ENCODE measurements at regions not wholly inside any gene's neighbourhood (a gene's known extent, or its start where the extent isn't known, plus 50 kb on each side); places are given as distances from the start of the nearest gene placed in this dataset.

DNA sequence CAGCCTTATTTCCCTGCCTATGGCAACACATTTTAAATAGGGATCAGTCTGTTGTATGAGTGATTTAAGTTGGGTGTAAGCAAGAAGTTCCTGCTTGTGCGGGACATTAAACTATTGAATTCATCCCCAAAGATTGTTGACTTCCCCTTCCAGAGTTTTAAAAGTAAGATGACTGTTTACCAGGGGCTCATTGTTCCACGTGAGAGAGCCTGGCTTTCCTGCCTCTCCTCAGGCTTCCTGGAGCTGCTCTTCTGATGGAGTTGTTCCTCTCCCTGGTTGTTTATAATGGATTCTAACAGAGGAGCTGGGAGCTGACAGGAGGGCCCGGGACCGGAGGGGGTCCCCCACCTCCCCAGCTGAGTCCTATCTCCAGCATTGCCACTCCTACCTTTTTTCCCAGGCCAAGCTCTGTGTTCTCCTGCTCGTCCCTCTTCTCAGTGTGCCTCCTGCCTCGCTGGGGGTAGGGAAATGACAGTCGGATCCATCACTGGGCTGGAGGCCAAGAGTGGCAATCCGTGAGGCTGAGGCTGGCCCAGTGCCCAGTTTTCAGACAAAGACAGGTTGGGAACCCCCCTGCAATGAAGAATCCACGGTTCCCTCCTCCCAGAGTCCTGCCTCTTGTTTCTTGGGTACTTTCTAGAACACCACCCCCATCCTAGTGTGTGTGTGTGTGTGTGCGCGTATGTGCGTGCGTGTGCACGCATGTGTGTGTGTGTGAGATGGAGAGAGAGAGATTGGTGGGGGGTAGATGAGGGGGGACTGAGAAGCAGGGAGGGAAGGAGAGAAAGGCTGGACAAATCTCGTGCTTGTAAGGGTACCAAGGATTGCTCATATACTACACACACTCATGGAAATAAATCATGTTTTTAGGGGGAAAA lies 123.7 kb upstream of the NFIB start:
- TF ChIP-seq, protein P1, sequence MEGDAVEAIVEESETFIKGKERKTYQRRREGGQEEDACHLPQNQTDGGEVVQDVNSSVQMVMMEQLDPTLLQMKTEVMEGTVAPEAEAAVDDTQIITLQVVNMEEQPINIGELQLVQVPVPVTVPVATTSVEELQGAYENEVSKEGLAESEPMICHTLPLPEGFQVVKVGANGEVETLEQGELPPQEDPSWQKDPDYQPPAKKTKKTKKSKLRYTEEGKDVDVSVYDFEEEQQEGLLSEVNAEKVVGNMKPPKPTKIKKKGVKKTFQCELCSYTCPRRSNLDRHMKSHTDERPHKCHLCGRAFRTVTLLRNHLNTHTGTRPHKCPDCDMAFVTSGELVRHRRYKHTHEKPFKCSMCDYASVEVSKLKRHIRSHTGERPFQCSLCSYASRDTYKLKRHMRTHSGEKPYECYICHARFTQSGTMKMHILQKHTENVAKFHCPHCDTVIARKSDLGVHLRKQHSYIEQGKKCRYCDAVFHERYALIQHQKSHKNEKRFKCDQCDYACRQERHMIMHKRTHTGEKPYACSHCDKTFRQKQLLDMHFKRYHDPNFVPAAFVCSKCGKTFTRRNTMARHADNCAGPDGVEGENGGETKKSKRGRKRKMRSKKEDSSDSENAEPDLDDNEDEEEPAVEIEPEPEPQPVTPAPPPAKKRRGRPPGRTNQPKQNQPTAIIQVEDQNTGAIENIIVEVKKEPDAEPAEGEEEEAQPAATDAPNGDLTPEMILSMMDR (IDR thresholded peaks at IDR 0.05; ENCODE audit: low read length) = no peak
- no peak for TF ChIP-seq EZH2 (IDR thresholded peaks at IDR 0.05; ENCODE audit: borderline replicate concordance, low read length)
